IPS-NIHi7 (cell line): ENCODE measurements at regions not wholly inside any gene's neighbourhood (a gene's known extent, or its start where the extent isn't known, plus 50 kb on each side); places are given as distances from the start of the nearest gene placed in this dataset.
"Not testable (repeated sequence)": the region's sequence is repeated elsewhere in the genome, so short reads cannot be mapped to it uniquely, and the experiment has no call there.

ENCODE experiments used
- DNase-seq: peaks from one replicate; pipeline ENCODE4 v3.0.0; 2012; ENCODE audit warnings: mixed read lengths; ENCODE audit errors: extremely low spot score

- no peak for DNase-seq
Measured at GRCh38 chr5:104915226-104915625, 1352.6 kb upstream of the NUDT12 start.

- DNase-seq = no peak
Measured at GRCh38 chr5:104914536-104915070, 1352.0 kb upstream of the NUDT12 start.

- DNase-seq = no peak
Measured at GRCh38 chr5:104913841-104914281, 1351.3 kb upstream of the NUDT12 start.

GRCh38 chr5:104909803-104910202 lies 1347.2 kb upstream of the NUDT12 start:
- DNase-seq = no peak

- DNase-seq = no peak
Measured at GRCh38 chr5:104904561-104904960, 1342.0 kb upstream of the NUDT12 start.

GRCh38 chr5:104903941-104904340 lies 1341.4 kb upstream of the NUDT12 start:
- DNase-seq = no peak

GRCh38 chr5:104891596-104891995 lies 1329.0 kb upstream of the NUDT12 start:
- no peak for DNase-seq

- DNase-seq = no peak
Measured at GRCh38 chr5:104890767-104891166, 1328.2 kb upstream of the NUDT12 start.

GRCh38 chr5:104859437-104859836 lies 1296.8 kb upstream of the NUDT12 start:
- DNase-seq = no peak

- DNase-seq = not testable (repeated sequence)
Measured at GRCh38 chr5:104852099-104852498, 1289.5 kb upstream of the NUDT12 start.

- no peak for DNase-seq
Measured at GRCh38 chr5:104845541-104845940, 1283.0 kb upstream of the NUDT12 start.

GRCh38 chr5:104843822-104844221 lies 1281.2 kb upstream of the NUDT12 start:
- no peak for DNase-seq

GRCh38 chr5:104840284-104840683 lies 1277.7 kb upstream of the NUDT12 start:
- DNase-seq = no peak

GRCh38 chr5:104831515-104831914 lies 1268.9 kb upstream of the NUDT12 start:
- DNase-seq = not testable (repeated sequence)

- no peak for DNase-seq
Measured at GRCh38 chr5:104821606-104822005, 1259.0 kb upstream of the NUDT12 start.

GRCh38 chr5:104817127-104817526 lies 1254.5 kb upstream of the NUDT12 start:
- no peak for DNase-seq

GRCh38 chr5:104815212-104815611 lies 1252.6 kb upstream of the NUDT12 start:
- no peak for DNase-seq

GRCh38 chr5:104800440-104801048 lies 1238.0 kb upstream of the NUDT12 start:
- peak; percentile 51 for DNase-seq

GRCh38 chr5:104793755-104794080 lies 1231.1 kb upstream of the NUDT12 start:
- peak; percentile 14 for DNase-seq

GRCh38 chr5:104793031-104793754 lies 1230.6 kb upstream of the NUDT12 start:
- DNase-seq = no peak

GRCh38 chr5:104789366-104789765 lies 1226.8 kb upstream of the NUDT12 start:
- no peak for DNase-seq

GRCh38 chr5:104785097-104785496 lies 1222.5 kb upstream of the NUDT12 start:
- DNase-seq = no peak

- DNase-seq = no peak
Measured at GRCh38 chr5:104774372-104774771, 1211.8 kb upstream of the NUDT12 start.
